A549 (cell line): ENCODE measurements at regions not wholly inside any gene's neighbourhood (a gene's known extent, or its start where the extent isn't known, plus 50 kb on each side); places are given as distances from the start of the nearest gene placed in this dataset.
"Not testable (repeated sequence)": the region's sequence is repeated elsewhere in the genome, so short reads cannot be mapped to it uniquely, and the experiment has no call there.

Source experiments
- BHLHE40 ChIP-seq: IDR thresholded peaks from 2 replicates; pipeline ENCODE4 v1.6.1; 2012; ENCODE audit warnings: low read depth, low read length, inconsistent platforms
- CBX8 ChIP-seq: fragments of 200-600 bp; sonication (generic); IDR thresholded peaks from 2 replicates; pipeline ENCODE4 v1.6.1; 2016
- CTCF ChIP-seq: fragments of >200 bp; sonication (Bioruptor Twin); formaldehyde crosslinking; IDR thresholded peaks from 3 replicates; pipeline ENCODE4 v1.5.1; 2016
- HDAC2 ChIP-seq: fragments of 200-600 bp; sonication (generic); IDR thresholded peaks from 2 replicates; pipeline ENCODE4 v1.6.1; 2016
- JUN ChIP-seq, 2 experiments: fragments of >200 bp; sonication (Bioruptor Twin); formaldehyde crosslinking; IDR thresholded peaks; 2 replicates in 1 of 2; 3 replicates in 1 of 2; pipeline ENCODE4 v1.6.1; 2016 to 2017
- POLR2A ChIP-seq: IDR thresholded peaks from 2 replicates; pipeline ENCODE4 v1.6.1; 2012; ENCODE audit warnings: mild to moderate bottlenecking, low read length
- RAD21 ChIP-seq, 2 experiments: fragments of >200 bp in 1 of 2; sonication (Bioruptor Twin) in 1 of 2; formaldehyde crosslinking in 1 of 2; IDR thresholded peaks in 1 of 2; conservative IDR thresholded peaks in 1 of 2; 2 replicates in 1 of 2; 3 replicates in 1 of 2; pipeline ENCODE4 v1.6.1; 2012 to 2018; ENCODE audit warnings: inconsistent platforms in 1 of 2
- ZFP36 ChIP-seq: fragments of 450-650 bp; IDR thresholded peaks from 2 replicates; pipeline ENCODE4 v1.6.1; 2014; ENCODE audit warnings: borderline replicate concordance; ENCODE audit not compliant: partially characterized antibody

DNA sequence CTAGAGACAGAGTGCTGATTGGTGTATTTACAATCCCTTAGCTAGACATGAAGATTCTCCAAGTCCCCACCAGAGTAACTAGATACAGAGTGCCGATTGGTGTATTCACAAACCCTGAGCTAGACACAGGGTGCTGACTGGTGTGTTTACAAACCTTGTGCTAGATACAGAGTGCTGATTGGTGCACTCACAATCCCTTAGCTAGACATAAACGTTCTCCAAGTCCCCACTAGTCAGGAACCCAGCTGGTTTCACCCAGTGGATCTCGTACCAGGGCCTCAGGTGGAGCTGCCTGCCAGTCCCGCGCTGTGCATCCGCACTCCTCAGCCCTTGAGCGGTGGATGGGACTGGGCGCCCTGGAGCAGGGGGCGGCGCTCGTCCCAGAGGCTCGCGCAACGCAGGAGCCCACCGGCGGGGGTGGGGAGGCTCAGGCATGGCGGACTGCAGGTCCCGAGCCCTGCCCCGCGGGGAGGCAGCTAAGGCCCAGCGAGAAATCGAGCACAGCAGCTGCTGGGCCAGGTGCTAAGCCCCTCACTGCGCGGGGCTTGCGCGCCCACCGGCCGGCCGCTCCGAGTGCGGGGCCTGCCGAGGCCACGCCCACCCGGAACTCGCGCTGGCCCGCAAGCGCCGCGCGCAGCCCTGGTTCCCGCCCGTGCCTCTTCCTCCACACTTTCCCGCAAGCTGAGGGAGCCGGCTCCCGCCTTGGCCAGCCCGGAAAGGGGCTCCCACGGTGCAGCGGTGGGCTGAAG, 204.0 kb upstream of the SLITRK1 start:
- not testable (repeated sequence) for TF ChIP-seq ZFP36; CTCF; BHLHE40; POLR2A; JUN (IDR thresholded peaks at IDR 0.05); HDAC2; RAD21 (conservative IDR thresholded peaks at IDR 0.05 in 1 of 2, IDR thresholded peaks at IDR 0.05 in 1 of 2); CBX8
